BE2C (cell line): ENCODE measurements at regions not wholly inside any gene's neighbourhood (a gene's known extent, or its start where the extent isn't known, plus 50 kb on each side); places are given as distances from the start of the nearest gene placed in this dataset.

Experiments
- DNase-seq: peaks from one replicate; pipeline ENCODE4 v3.0.0-alpha.2; 2020
- H3K27me3 ChIP-seq: fragments of 250-450 bp; sonication (Bioruptor Pico); 2 replicates; pipeline ENCODE4 v1.5.1; 2020; ENCODE audit warnings: mild to moderate bottlenecking
- H3K36me3 ChIP-seq: fragments of 250-450 bp; sonication (Bioruptor Pico); 2 replicates; pipeline ENCODE4 v1.5.1; 2020; ENCODE audit warnings: mild to moderate bottlenecking
- H3K4me1 ChIP-seq: fragments of 250-450 bp; sonication (Bioruptor Pico); 2 replicates; pipeline ENCODE4 v1.5.1; 2020
- H3K4me3 ChIP-seq: 2 replicates; pipeline ENCODE4 v1.5.1; 2011; ENCODE audit warnings: low read depth, low read length
- H3K9me3 ChIP-seq: fragments of 250-450 bp; sonication (Bioruptor Pico); 2 replicates; pipeline ENCODE4 v1.5.1; 2020
- CTCF ChIP-seq: IDR thresholded peaks from 2 replicates; pipeline ENCODE4 v1.5.1; 2012; ENCODE audit warnings: mild to moderate bottlenecking, low read depth, low read length

- DNase-seq, result no peak
- H3K4me1 ChIP-seq, result 0 out of 2 replicates have a peak, but pooled peaks cover 5% of the 10 kb centered on the region
- TF ChIP-seq CTCF, result no peak
- H3K36me3 ChIP-seq, result no peaks in the 10 kb centered on the region
- peaks cover 30% of the 10 kb centered on the region for H3K27me3 ChIP-seq
- H3K9me3 ChIP-seq, result no peaks in the 10 kb centered on the region
- H3K4me3 ChIP-seq, result no peak overlapping the region
Observed at GRCh38 chr7:32316839-32317238, 173.3 kb downstream of the LSM5 start.

GRCh38 chr7:32314761-32315160 lies 175.4 kb downstream of the LSM5 start:
- TF ChIP-seq CTCF, result no peak
- Histone ChIP-seq H3K4me3 (no peak overlapping the region), H3K4me1 (no peaks in the 10 kb centered on the region), H3K36me3 (no peaks in the 10 kb centered on the region), H3K9me3 (no peaks in the 10 kb centered on the region), H3K27me3 (peaks cover 30% of the 10 kb centered on the region)
- no peak for DNase-seq

GRCh38 chr7:32301427-32301826 lies 188.8 kb downstream of the LSM5 start:
- Histone ChIP-seq H3K27me3 (peaks cover 52% of the 10 kb centered on the region), H3K36me3 (no peaks in the 10 kb centered on the region)
- TF ChIP-seq CTCF, result no peak

GRCh38 chr7:32299133-32299702 lies 191.0 kb downstream of the LSM5 start:
- DNase-seq, result no peak
- no peaks in the 10 kb centered on the region for H3K36me3 ChIP-seq
- TF ChIP-seq CTCF, result no peak
- peaks cover 62% of the 10 kb centered on the region for H3K27me3 ChIP-seq
- H3K4me1 ChIP-seq, result no peaks in the 10 kb centered on the region
- peak overlapping the region; percentile 50 for H3K4me3 ChIP-seq
- no peaks in the 10 kb centered on the region for H3K9me3 ChIP-seq

More at GRCh38 chr7:32301427-32301826, 188.8 kb downstream of the LSM5 start:
- Histone ChIP-seq H3K4me3 (no peak overlapping the region), H3K4me1 (no peaks in the 10 kb centered on the region), H3K9me3 (no peaks in the 10 kb centered on the region)
- no peak for DNase-seq

- H3K9me3 ChIP-seq, result no peaks in the 10 kb centered on the region
- no peak for TF ChIP-seq CTCF
- DNase-seq, result no peak
- H3K4me1 ChIP-seq, result no peaks in the 10 kb centered on the region
- no peaks in the 10 kb centered on the region for H3K36me3 ChIP-seq
- peak overlapping the region; percentile 50 for H3K4me3 ChIP-seq
- H3K27me3 ChIP-seq, result peaks cover 62% of the 10 kb centered on the region
Observed at GRCh38 chr7:32298408-32299132, 191.6 kb downstream of the LSM5 start.

GRCh38 chr7:32293833-32294232 lies 196.3 kb downstream of the LSM5 start:
- no peaks in the 10 kb centered on the region for H3K36me3 ChIP-seq
- H3K4me1 ChIP-seq, result no peaks in the 10 kb centered on the region
- no peaks in the 10 kb centered on the region for H3K9me3 ChIP-seq
- H3K4me3 ChIP-seq, result no peak overlapping the region
- TF ChIP-seq CTCF, result no peak
- peak; percentile 14 for DNase-seq
- H3K27me3 ChIP-seq, result peaks cover 33% of the 10 kb centered on the region
